GM06990 (cell line): ENCODE measurements at regions not wholly inside any gene's neighbourhood (a gene's known extent, or its start where the extent isn't known, plus 50 kb on each side); places are given as distances from the start of the nearest gene placed in this dataset.
"Not testable (repeated sequence)": the region's sequence is repeated elsewhere in the genome, so short reads cannot be mapped to it uniquely, and the experiment has no call there.

Source experiments
- DNase-seq: peaks from one replicate; pipeline ENCODE4 v3.0.0-alpha.2; 2011; ENCODE audit not compliant: insufficient read length; ENCODE audit errors: extremely low read depth
- H3K27me3 ChIP-seq: replicated peaks from 2 replicates; pipeline ENCODE4 v1.6.0; 2011; ENCODE audit warnings: low read length; ENCODE audit not compliant: control insufficient read depth, insufficient read depth
- H3K36me3 ChIP-seq: 2 replicates; pipeline ENCODE4 v1.5.1; 2011; ENCODE audit warnings: low read length; ENCODE audit not compliant: control insufficient read depth, insufficient read depth
- H3K4me3 ChIP-seq: replicated peaks from 2 replicates; pipeline ENCODE4 v1.5.1; 2011; ENCODE audit warnings: low read depth, mild to moderate bottlenecking, control low read depth, low read length
- CTCF ChIP-seq: IDR thresholded peaks from 2 replicates; pipeline ENCODE4 v1.5.1; 2011; ENCODE audit warnings: low read length, control low read depth, mild to moderate bottlenecking, inconsistent platforms; ENCODE audit not compliant: insufficient read depth, poor library complexity, severe bottlenecking

- TF ChIP-seq CTCF, result no peak
- H3K36me3 ChIP-seq, result no peaks in the 10 kb centered on the region
- no peaks in the 10 kb centered on the region for H3K27me3 ChIP-seq
- no peak for DNase-seq
- no peak overlapping the region for H3K4me3 ChIP-seq
Measured at GRCh38 chr2:210964141-210964764, 407.9 kb downstream of the CPS1 start.

GRCh38 chr2:210965472-210965871, 409.1 kb downstream of the CPS1 start:
- DNase-seq, result no peak
- H3K36me3 ChIP-seq, result no peaks in the 10 kb centered on the region
- TF ChIP-seq CTCF, result no peak
- H3K27me3 ChIP-seq, result no peaks in the 10 kb centered on the region
- no peak overlapping the region for H3K4me3 ChIP-seq

DNA sequence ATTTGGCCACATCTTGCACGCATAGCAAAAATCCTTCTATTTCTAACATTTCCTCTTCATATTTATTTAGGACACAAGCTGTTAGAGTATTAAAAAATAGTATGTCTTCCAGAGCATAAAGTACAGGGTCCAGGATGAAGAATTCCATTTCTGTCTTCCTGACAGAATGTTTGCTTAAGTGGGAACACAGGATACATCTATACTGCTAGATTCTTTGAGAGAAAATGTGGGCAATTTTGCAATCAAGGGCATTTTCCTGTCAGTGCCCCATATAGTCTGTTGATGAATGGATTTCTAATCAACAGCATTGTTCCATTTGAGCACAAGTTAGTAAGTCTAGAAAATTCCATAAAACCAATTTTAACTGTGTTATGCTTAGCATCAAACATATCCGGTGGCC, 409.9 kb downstream of the CPS1 start:
- no peak for TF ChIP-seq CTCF
- Histone ChIP-seq H3K36me3 (no peaks in the 10 kb centered on the region), H3K4me3 (no peak overlapping the region), H3K27me3 (no peaks in the 10 kb centered on the region)
- DNase-seq, result no peak

GRCh38 chr2:210971431-210971830, 415.0 kb downstream of the CPS1 start:
- no peak for DNase-seq
- TF ChIP-seq CTCF, result no peak
- H3K4me3 ChIP-seq, result no peak overlapping the region
- H3K36me3 ChIP-seq, result no peaks in the 10 kb centered on the region
- no peaks in the 10 kb centered on the region for H3K27me3 ChIP-seq

DNA sequence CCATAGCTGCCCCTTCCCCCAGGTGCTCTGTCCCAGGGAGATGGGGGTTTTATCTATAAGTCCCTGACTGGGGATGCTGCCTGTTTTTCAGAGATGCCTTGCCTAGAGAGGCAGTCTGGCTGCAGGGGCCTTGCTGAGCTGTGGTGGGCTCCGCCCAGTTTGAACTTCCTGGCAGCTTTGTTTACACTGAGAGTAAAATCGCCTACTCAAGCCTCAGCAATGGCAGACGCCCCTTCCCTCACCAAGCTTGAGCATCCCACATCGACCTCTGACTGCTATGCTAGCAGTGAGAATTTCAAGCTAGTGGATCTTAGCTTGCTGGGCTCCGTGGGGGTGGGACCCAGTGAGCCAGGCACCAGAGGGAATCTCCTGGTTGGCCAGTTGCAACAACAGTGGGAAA, 430.4 kb downstream of the CPS1 start:
- not testable (repeated sequence) for H3K27me3 ChIP-seq, DNase-seq

GRCh38 chr2:210991107-210991506, 434.7 kb downstream of the CPS1 start:
- no peak for DNase-seq
- Histone ChIP-seq H3K4me3 (no peak overlapping the region), H3K36me3 (no peaks in the 10 kb centered on the region), H3K27me3 (no peaks in the 10 kb centered on the region)
- TF ChIP-seq CTCF, result no peak

More for the DNA sequence above, 430.4 kb downstream of the CPS1 start:
- H3K36me3 ChIP-seq, H3K4me3 ChIP-seq: not testable (repeated sequence)
